Muscle of arm (tissue), 1 donor: ENCODE measurements at regions not wholly inside any gene's neighbourhood (a gene's known extent, or its start where the extent isn't known, plus 50 kb on each side); places are given as distances from the start of the nearest gene placed in this dataset.

Source experiments
- DNase-seq: peaks from one replicate; pipeline ENCODE4 v3.0.0-alpha.2; 2013

GRCh38 chr7:136665878-136666509, 202.5 kb upstream of the CHRM2 start:
- DNase-seq, result no peak

DNA sequence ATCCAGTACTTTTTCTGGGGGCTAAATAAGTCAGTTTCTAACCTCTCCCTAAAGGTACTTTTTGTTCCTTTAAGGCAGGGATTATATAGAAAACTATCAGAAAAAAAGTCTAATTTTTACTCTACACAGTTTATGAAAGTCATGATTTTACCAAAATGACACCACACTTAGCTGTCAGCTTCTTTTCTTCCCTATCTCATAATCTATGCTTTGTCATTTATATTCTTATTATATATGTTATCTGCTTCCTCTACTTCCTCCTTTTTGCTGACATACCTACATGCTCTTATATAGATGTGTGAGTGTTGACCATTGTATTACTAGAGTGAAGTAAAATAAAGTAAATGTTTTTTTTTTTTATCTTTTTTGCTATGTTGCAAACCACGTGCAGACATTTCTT, 203.9 kb upstream of the CHRM2 start:
- DNase-seq, result no peak

DNA sequence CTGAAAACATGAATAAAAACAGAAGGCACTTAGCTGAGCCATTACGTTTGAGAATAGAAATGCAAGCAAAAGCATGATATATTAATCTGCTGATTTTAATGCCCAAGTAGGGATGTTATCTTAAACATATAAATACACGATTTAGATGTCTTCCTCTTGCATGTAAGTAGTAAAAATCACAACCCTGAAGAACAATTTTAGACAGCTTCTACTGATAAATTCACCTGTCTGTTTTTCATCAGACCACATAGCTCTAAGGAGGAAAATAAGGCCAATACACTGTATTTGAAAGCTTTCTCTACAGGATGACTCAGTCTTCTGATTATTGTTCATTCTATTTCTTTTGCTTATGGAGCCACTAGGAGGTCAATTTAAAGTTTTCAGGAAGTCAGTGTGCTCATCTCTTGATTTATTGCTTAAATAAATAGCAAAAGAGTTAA, 210.9 kb upstream of the CHRM2 start:
- DNase-seq, result no peak

DNA sequence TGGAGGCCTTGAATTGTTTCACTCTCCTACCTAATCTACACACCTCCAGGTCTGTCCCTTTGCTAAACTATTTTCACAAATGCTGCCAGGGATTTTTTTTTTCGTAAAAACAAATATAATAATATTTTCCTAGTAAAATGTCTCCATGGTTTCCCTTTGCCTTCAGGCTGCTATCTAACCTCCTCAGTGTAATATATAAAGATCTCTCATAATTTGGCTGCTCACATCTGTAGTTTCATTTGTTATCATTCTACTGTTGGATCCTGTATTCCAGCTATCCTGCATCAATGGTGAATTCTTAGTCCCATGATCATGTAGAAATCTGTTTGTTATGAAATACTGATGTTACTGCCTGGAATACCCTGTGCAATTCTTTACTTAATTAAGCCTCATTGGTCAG, 211.9 kb upstream of the CHRM2 start:
- no peak for DNase-seq

- no peak for DNase-seq
Measured at GRCh38 chr7:136655414-136655813, 213.0 kb upstream of the CHRM2 start.

DNA sequence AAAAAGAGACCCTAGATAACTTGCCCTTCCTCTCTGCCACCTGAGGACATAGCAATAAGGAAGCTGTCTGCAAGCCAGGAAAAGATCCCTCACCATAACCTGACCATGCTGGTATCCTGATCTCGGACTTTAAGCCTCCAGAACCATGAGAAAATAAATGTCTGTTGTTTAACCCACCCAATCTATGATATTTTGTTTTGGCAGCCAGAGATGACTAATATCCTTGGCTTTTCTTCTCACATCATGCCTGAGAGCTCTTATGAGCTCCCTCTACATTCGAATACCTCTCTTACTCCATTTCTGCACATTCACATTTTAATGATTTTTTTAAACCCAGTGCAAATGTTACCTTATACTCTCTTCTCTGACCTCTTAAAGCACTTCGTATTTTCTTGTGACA, 214.0 kb upstream of the CHRM2 start:
- no peak for DNase-seq

- no peak for DNase-seq
Measured at GRCh38 chr7:136652635-136653370, 215.6 kb upstream of the CHRM2 start.

- DNase-seq, result no peak
Measured at GRCh38 chr7:136640977-136641376, 227.5 kb upstream of the CHRM2 start.

DNA sequence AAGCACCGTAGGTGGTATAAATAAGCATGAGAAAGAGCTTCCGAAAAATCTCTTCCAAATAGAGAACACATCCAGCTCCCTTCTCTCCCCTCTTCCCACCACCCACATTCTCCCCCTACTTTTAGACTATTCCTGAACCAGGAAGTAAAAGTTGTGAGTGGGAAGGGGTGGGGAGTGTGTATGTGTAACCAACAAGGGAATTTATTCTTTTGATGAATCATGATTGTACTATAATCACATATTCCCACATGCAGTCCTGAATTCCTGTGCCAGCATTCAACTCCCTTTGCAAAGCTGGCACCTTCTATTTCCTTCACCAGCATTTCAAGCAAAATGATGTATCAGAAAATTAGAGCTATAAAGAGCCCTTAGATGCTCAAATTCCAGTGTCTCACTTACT, 230.6 kb upstream of the CHRM2 start:
- DNase-seq, result no peak

GRCh38 chr7:136635751-136636150, 232.7 kb upstream of the CHRM2 start:
- DNase-seq, result no peak

- DNase-seq, result no peak
Measured at GRCh38 chr7:136618818-136619217, 249.6 kb upstream of the CHRM2 start.

GRCh38 chr7:136617176-136617575, 251.3 kb upstream of the CHRM2 start:
- no peak for DNase-seq

DNA sequence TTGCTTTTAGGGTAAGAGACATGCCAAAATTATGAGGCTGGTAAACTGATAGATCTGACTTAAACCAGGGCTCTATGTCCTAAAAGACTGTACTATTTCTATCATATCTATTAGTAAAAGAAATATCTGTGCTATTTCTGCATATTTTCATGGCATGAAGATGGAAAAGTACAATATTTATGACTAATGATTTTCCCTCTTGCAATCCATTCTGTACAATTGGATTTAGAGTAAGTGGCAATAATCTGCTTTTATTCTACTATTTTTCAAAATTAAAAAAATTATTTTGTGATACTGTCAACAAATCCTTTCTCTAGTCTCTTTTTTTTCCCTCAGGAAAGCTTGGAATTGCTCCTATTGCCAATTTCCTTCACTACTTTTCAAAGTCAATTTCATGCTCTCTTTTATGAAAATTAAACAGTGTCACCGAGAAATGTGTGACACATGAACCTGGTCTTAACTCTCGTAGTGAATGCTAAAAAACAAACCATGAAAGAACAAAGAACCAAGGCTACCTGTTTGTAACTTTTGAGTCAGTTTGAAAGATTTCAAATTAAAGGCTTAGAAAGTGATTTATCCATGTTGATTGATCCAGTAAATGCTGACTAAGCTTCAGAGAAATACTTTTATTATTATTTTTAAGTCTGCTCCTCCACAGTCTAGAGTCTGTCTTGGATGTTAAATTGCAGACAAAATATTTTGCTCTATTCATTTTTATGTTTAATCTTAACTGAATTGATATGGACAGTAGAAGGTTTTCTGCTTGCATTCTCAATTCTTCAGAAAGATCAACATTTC, 262.7 kb upstream of the CHRM2 start:
- no peak for DNase-seq

DNA sequence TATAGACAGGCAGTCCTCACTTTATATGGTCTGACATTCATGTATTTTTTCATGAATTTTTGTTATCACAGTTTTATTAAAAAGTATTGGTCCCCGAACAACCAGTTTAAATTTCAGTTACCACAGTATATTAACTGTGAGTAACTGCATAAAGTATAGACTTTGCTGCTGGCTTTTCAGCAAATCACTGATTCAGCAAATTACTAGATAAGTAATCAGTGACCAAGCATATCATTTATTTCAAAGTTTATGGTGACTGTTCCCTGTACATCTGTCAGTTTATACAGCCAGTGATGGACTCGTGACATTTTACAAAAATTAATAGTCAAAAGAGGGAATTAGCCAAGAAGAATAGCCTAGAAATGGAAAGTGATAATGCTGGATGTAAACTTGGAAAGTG, 266.7 kb upstream of the CHRM2 start:
- DNase-seq, result no peak

GRCh38 chr7:136600475-136600874, 268.0 kb upstream of the CHRM2 start:
- DNase-seq, result no peak

DNA sequence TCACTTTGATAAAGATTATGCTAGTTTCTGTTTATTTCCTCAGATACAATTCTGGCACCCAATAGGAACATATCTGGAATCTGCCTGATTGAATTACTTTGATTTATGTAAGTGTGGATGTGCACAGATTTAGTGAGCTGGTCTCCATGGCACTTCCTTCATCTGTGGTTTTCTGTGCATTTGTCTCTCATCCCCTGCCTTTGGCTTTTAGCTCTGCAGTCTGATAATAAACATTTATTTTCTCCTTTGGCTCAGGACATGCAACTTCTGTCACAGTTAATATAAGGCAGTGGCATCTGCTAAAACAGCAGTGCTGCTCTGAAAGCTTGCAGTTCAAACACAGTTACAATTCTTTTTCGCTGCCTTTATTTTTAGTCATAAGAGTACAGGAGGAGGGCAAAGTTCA, 273.7 kb upstream of the CHRM2 start:
- DNase-seq, result no peak

DNA sequence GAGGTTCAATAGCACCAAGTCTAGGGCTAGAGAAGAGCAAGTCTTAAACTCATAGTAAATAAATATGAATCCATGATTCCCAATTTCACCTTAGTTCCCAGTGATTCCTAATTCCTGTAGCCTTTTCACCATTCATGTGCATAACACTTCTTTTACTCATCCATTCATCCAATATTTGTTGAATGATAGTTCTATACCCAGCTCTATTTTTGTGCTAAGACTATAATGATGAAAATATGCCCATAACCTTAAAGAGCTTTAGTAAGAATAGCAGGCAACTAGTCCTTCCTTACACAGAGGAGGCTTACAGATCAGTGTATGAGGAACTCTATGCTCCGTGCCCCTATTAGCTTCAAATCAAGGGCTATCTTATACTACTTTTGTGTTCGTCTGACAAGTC, 280.2 kb upstream of the CHRM2 start:
- no peak for DNase-seq

DNA sequence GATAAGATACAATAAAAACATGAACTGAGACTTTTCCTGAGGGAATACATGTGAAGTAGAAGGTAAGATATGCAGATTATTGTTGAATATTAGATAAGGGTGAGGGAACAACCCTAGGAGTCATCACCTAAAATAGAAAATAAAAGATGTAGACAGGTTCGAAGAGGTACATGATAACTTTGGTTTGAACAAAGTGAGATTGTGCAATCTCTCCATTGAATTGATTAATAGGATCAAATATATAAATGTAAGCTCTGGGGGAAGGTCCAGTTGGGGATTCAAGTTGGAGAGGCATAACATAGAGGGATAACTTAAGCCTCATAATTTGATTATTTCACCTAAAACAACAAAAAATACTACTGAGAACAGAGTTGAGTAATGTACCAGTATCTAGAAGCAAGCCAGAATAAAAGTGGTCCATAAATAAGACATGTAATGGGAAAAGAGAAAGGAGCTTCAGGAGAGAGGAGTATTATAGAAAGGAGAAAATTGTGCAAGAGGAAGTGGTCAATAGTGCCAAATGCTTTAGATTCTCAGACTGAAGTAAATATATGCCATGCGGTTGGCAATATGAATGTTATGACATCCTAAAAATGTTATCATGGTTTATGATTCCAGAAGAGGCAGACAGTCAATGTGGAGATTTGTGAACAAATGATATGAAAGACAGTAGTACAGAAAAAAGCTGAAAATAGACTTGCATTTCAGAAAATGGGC, 282.3 kb upstream of the CHRM2 start:
- no peak for DNase-seq

DNA sequence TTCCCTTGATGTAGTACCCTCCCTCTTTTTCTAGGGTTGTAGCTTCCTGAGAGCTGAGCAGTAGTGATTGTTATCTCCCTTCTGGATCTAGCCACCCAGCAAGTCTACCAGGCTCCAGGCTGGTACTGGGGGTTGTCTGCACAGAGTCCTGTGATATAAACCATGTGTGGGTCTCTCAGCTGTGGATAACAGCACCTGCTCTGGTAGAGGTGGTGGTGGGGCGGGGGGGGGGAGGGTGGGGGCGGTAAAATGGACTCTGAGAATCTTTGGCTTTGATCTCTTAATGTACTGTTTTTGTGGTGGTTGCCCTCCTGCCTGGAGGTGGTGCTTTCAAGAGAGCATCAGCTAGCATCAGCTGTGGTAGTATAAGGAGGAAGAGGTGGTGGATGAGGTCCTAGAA, 302.0 kb upstream of the CHRM2 start:
- no peak for DNase-seq

- DNase-seq, result no peak
Measured at GRCh38 chr7:136555933-136556332, 312.5 kb upstream of the CHRM2 start.

- no peak for DNase-seq
Measured at GRCh38 chr7:136551618-136552017, 316.8 kb upstream of the CHRM2 start.

DNA sequence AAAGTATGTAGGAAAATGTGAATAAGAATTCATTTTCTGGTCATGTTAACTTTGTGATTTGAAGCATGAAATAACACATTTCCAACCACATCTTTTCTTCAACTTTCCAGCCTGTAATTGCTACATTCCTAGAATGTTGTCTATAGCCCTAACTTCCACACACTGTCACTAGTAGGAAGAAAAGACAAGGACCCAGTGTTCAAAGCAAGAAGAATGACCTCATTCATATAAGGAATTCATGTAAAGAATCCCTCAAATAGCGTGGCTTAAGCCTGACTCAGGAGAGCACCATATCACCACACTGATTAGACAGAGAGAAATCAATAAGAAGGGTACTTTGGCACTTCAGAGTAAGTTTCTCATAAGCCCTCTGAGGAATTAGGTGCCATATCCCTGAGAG, 318.7 kb upstream of the CHRM2 start:
- no peak for DNase-seq
